NCI-H510A treated with DMSO at 0.1 percent for 48 hours (cell line): ENCODE measurements at regions not wholly inside any gene's neighbourhood (a gene's known extent, or its start where the extent isn't known, plus 50 kb on each side); places are given as distances from the start of the nearest gene placed in this dataset.

Experiments
- DNase-seq: peaks from one replicate; lab custom pipeline; 2025; lab: John Stamatoyannopoulos, UW

- peak; percentile 23 for DNase-seq
Measured at GRCh38 chr2:62565309-62565908, 59.4 kb upstream of the TMEM17 start.

GRCh38 chr2:62564380-62565137 is 58.6 kb upstream of the TMEM17 start:
- no peak for DNase-seq

DNA sequence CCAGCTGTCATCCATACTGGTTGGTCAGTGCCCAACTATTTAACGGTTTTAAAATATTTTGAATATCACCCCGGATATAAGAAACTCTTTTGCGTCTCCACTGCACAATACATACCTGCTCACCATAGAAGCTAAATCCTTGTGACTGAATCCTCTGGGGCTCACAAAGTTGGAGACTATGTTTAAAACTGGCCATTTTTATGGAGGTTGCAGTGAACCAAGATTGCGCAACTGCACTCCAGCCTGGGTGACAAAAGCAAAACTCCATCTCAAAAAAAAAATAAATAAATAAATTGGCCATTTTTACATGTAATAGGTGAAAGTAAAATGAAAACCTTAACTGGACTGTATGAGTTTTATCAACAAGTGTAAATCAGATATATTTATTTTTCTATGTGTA is 55.6 kb upstream of the TMEM17 start:
- no peak for DNase-seq

GRCh38 chr2:62559582-62559981 is 53.6 kb upstream of the TMEM17 start:
- DNase-seq, result no peak

DNA sequence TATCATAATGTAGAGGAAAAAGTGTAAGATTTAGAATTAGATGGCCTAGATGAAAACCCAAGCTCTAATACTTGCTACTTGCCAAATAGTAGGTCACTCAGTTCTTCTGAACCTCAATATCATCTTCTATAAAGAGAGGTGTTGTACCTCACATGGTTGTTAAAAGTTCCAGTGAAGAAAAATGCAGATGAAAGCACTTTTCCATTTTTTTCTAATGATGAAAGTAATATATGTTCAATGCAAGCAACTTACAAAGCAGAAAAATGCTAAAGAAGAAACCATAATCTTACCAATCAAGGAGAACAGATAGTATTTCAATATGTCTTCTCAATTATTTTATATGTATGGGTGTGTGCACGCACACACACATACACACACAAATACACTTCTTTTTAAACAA is 52.7 kb upstream of the TMEM17 start:
- DNase-seq, result no peak

DNA sequence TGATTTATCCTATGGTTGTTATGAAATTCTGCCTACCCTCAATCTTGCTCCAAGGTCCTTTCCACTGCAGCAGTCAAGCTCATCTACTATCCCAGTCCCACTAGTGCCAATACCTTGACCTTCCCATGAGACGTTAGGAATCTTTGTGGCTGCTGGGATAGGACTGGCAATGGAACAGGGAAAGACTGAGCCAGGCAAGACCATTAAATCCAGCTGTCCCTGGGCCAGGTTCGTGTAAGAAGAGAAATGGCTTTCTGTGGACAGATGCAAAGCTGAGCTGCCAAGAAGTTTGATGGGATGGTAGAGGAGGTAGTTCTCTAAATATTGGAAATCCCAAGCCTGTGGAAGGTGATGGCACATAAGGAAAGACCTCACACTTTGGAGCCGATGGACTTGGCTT is 50.1 kb upstream of the TMEM17 start:
- DNase-seq, result no peak
